ENCODE measurements at regions not wholly inside any gene's neighbourhood (a gene's known extent, or its start where the extent isn't known, plus 50 kb on each side); places are given as distances from the start of the nearest gene placed in this dataset.

- Histone ChIP-seq H3K4ac (replicated peaks; ENCODE audit: insufficient read length, low read depth, low read length) (no peak overlapping the region), H3K18ac (ENCODE audit: extremely low read depth, low read length) (no peak overlapping the region), H2BK5ac (ENCODE audit: low read depth, low read length) (no peak overlapping the region), H3K4me1 (replicated peaks in 1 of 4; ENCODE audit: control insufficient read depth in 3 of 4, insufficient read depth in 4 of 4, low read length in 3 of 4) (peaks cover 0 to 3% (median 0%) of the 10 kb centered on the region in 4 experiments; a peak in 2 of 7 replicates), H2AK5ac (ENCODE audit: low read depth, low read length) (no peak overlapping the region), H3K9me3 (ENCODE audit: insufficient read depth in 2 of 2, low read depth in 1 of 2, low read length in 1 of 2) (no peaks in the 10 kb centered on the region), H3K4me3 (ENCODE audit: extremely low read depth in 1 of 4, insufficient read depth in 2 of 4, low read depth in 3 of 4, low read length in 4 of 4) (no peak overlapping the region), H3K79me2 (ENCODE audit: control insufficient read depth in 1 of 2, insufficient read depth in 2 of 2, low read length in 2 of 2) (no peaks in the 10 kb centered on the region), H3K36me3 (ENCODE audit: control insufficient read depth in 2 of 4, insufficient read depth in 4 of 4, low read length in 3 of 4) (no peaks in the 10 kb centered on the region), H4K8ac (ENCODE audit: extremely low read depth, insufficient read depth, low read length) (no peak overlapping the region), H3K27ac (ENCODE audit: low read depth, low read length) (no peak overlapping the region), H2BK15ac (ENCODE audit: low read length) (no peak overlapping the region), H4K5ac (ENCODE audit: insufficient read length, low read depth, low read length) (no peak overlapping the region), H3K9ac (replicated peaks in 1 of 4; ENCODE audit: extremely low read depth in 1 of 4, low read depth in 3 of 4, low read length in 3 of 4) (no peak overlapping the region), H3K79me1 (ENCODE audit: low read depth, low read length) (no peaks in the 10 kb centered on the region), H3K23me2 (ENCODE audit: low read depth, low read length) (no peaks in the 10 kb centered on the region), H3K27me3 (replicated peaks in 1 of 4; ENCODE audit: control insufficient read depth in 3 of 4, extremely low read depth in 1 of 4, insufficient read depth in 3 of 4, low read length in 3 of 4) (no peaks in the 10 kb centered on the region), H4K91ac (replicated peaks; ENCODE audit: insufficient read length, low read length) (no peak overlapping the region), H2AFZ (ENCODE audit: low read length) (no peak overlapping the region), H2BK20ac (ENCODE audit: low read length) (no peak overlapping the region), H2BK120ac (replicated peaks; ENCODE audit: low read depth, low read length) (no peak overlapping the region), H2BK12ac (ENCODE audit: low read depth, low read length) (no peak overlapping the region), H3K23ac (ENCODE audit: insufficient read length) (no peak overlapping the region), H3K14ac (ENCODE audit: insufficient read length) (no peak overlapping the region), H3K56ac (replicated peaks; ENCODE audit: insufficient read length, low read depth, low read length) (no peak overlapping the region), H3K4me2 (ENCODE audit: insufficient read depth in 1 of 2, low read depth in 2 of 2, low read length in 2 of 2) (no peak overlapping the region), H4K20me1 (replicated peaks in 1 of 2; ENCODE audit: control insufficient read depth in 1 of 2, insufficient read depth in 2 of 2, low read length in 2 of 2) (no peaks in the 10 kb centered on the region)
- POLR2A ChIA-PET (ENCODE audit: partially characterized antibody) = no interaction called here
- DNase-seq (ENCODE audit: low read depth in 1 of 2, low spot score in 2 of 2) = no peak
- 89% methylated on average over 3 of the region's 3 CpGs; no CpG with 5 or more reads in 1 of the 2 experiments for WGBS, 2 experiments (ENCODE audit: extremely low coverage in 1 of 2, insufficient coverage in 1 of 2, insufficient read length in 1 of 2, insufficient replicate concordance in 2 of 2, low coverage in 1 of 2, low lambda C conversion rate in 2 of 2, missing lambda C conversion rate in 1 of 2)
- FAIRE-seq = no peak
- CTCF ChIA-PET (ENCODE audit: partially characterized antibody) = interaction anchor here (1.3 to 3.8 kb wide), 4 partner anchors 9 to 272 kb away, joined by 4 to 14 read pairs (median 6); partner anchors contain the start of gene RASGEF1B
- TF ChIP-seq YY1 (IDR thresholded peaks at IDR 0.05; ENCODE audit: low read depth, low read length) (no peak), POLR2AphosphoS5 (IDR thresholded peaks at IDR 0.05; ENCODE audit: low read depth, low read length) (no peak), CREB1 (IDR thresholded peaks at IDR 0.05) (no peak), RFX5 (IDR thresholded peaks at IDR 0.05; ENCODE audit: borderline replicate concordance, low read depth, low read length) (no peak), EGR1 (IDR thresholded peaks at IDR 0.05; ENCODE audit: borderline replicate concordance, low read depth, low read length) (no peak), SP4 (IDR thresholded peaks at IDR 0.05; ENCODE audit: low read length) (no peak), SIN3A (conservative IDR thresholded peaks at IDR 0.05 in 1 of 2, IDR thresholded peaks at IDR 0.05 in 1 of 2; ENCODE audit: low read depth in 1 of 2, low read length in 2 of 2) (no peak), POLR2A (IDR thresholded peaks at IDR 0.05; ENCODE audit: control extremely low read depth in 1 of 2, low read depth in 2 of 2, low read length in 2 of 2) (no peak), TAF1 (IDR thresholded peaks at IDR 0.05; ENCODE audit: low read depth, low read length) (no peak), JUND (IDR thresholded peaks at IDR 0.05; ENCODE audit: low read length) (no peak), ASH2L (IDR thresholded peaks at IDR 0.05; ENCODE audit: low read length) (no peak), CEBPB (IDR thresholded peaks at IDR 0.05; ENCODE audit: low read depth, low read length) (no peak), JUN (IDR thresholded peaks at IDR 0.05; ENCODE audit: low read depth, low read length) (no peak), RAD21 (IDR thresholded peaks at IDR 0.05 in 1 of 2, conservative IDR thresholded peaks at IDR 0.05 in 1 of 2; ENCODE audit: low read depth in 2 of 2, low read length in 2 of 2) (no peak), TCF12 (IDR thresholded peaks at IDR 0.05; ENCODE audit: low read depth, low read length) (no peak)
Measured at GRCh38 chr4:81678801-81679200, 207.1 kb upstream of the RASGEF1B start.

All from H1 (cell line).